HepG2 (cell line): ENCODE measurements at regions not wholly inside any gene's neighbourhood (a gene's known extent, or its start where the extent isn't known, plus 50 kb on each side); places are given as distances from the start of the nearest gene placed in this dataset.

Experiments
- E2F1 ChIP-seq: sonication (generic); formaldehyde crosslinking; IDR thresholded peaks from 2 replicates; pipeline ENCODE4 v1.5.0; 2020; ENCODE audit warnings: missing genetic modification reagents
- MIER3 ChIP-seq: IDR thresholded peaks from 2 replicates; pipeline ENCODE4 v1.6.1; 2016; ENCODE audit warnings: missing compliant biosample characterization, borderline replicate concordance
- RELA ChIP-seq: sonication (generic); formaldehyde crosslinking; IDR thresholded peaks from 2 replicates; pipeline ENCODE4 v1.4.0; 2020; ENCODE audit warnings: missing genetic modification reagents
- SNAI1 ChIP-seq: sonication (generic); formaldehyde crosslinking; IDR thresholded peaks from 2 replicates; pipeline ENCODE4 v1.5.0; 2020; ENCODE audit warnings: mild to moderate bottlenecking, missing genetic modification reagents, borderline replicate concordance
- SP1 ChIP-seq, 2 experiments: fragments of 450-650 bp in 1 of 2; sonication (generic) in 1 of 2; formaldehyde crosslinking in 1 of 2; IDR thresholded peaks; 2 replicates each; pipeline versions ENCODE4 v1.4.0 to v1.6.1; 2016 to 2020; ENCODE audit warnings: missing genetic modification reagents in 1 of 2
- ZNF407 ChIP-seq: sonication (generic); formaldehyde crosslinking; IDR thresholded peaks from one replicate; pipeline ENCODE4 v1.5.1; 2020; ENCODE audit warnings: mild to moderate bottlenecking, missing genetic modification reagents; ENCODE audit errors: not compliant biosample characterization
- ZSCAN25 ChIP-seq: sonication (generic); formaldehyde crosslinking; IDR thresholded peaks from 2 replicates; pipeline ENCODE4 v1.8.0; 2022; ENCODE audit warnings: mild to moderate bottlenecking, missing genetic modification reagents
- TF ChIP-seq, protein P1 (sequence below): sonication (generic); formaldehyde crosslinking; conservative IDR thresholded peaks from 2 replicates; pipeline ENCODE4 v1.4.0; 2020; ENCODE audit warnings: missing genetic modification reagents

GRCh38 chr12:30213166-30213565, 429.4 kb upstream of the TMTC1 start (continued):
- TF ChIP-seq SP1 (IDR thresholded peaks at IDR 0.05) (no peak), SP1 (CRISPR knock-in tag; IDR thresholded peaks at IDR 0.05) (no peak), RELA (no peak), MIER3 (CRISPR knock-in tag) (no peak), SNAI1 (CRISPR knock-in tag) (no peak), ZSCAN25 (CRISPR knock-in tag) (no peak), ZNF407 (no peak), E2F1 (CRISPR knock-in tag) (no peak)
- TF ChIP-seq, protein P1, sequence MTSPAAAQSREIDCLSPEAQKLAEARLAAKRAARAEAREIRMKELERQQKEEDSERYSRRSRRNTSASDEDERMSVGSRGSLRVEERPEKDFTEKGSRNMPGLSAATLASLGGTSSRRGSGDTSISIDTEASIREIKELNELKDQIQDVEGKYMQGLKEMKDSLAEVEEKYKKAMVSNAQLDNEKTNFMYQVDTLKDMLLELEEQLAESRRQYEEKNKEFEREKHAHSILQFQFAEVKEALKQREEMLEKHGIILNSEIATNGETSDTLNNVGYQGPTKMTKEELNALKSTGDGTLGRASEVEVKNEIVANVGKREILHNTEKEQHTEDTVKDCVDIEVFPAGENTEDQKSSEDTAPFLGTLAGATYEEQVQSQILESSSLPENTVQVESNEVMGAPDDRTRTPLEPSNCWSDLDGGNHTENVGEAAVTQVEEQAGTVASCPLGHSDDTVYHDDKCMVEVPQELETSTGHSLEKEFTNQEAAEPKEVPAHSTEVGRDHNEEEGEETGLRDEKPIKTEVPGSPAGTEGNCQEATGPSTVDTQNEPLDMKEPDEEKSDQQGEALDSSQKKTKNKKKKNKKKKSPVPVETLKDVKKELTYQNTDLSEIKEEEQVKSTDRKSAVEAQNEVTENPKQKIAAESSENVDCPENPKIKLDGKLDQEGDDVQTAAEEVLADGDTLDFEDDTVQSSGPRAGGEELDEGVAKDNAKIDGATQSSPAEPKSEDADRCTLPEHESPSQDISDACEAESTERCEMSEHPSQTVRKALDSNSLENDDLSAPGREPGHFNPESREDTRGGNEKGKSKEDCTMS (CRISPR knock-in tag): no peak
